ENCODE measurements at regions not wholly inside any gene's neighbourhood (a gene's known extent, or its start where the extent isn't known, plus 50 kb on each side); places are given as distances from the start of the nearest gene placed in this dataset.

DNA sequence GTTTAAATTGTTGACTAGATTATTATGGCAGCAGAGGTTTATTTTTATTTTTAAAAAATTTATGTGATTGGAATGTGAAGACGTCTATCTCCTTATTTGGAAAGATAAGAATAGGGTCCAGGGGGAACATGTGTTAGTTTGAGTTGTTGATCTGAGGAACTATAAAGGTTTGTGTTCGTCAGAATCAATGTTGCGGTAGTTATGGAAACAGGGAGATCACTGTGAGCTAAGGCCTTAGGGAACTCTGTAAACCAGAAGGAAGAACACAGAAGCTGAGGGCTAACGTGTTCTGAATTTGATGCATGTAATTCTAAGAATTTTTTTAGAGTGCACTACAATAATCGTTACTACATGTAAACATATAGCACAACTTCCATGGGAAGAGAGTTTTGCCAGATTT is 168.5 kb upstream of the ZSWIM2 start:
- H3K4me3 ChIP-seq (ENCODE audit: low read depth, low read length) = no peak overlapping the region
- no peaks in the 10 kb centered on the region for H3K4me1 ChIP-seq (ENCODE audit: control insufficient read depth, insufficient read depth, low read length)
- H3K9me3 ChIP-seq (ENCODE audit: control insufficient read depth, insufficient read depth, low read depth, low read length) = no peaks in the 10 kb centered on the region
- H3K9ac ChIP-seq (ENCODE audit: low read length) = no peak overlapping the region
- no peak overlapping the region for H3K27ac ChIP-seq (ENCODE audit: low read depth, low read length)
- H3K36me3 ChIP-seq (ENCODE audit: control insufficient read depth, insufficient read depth, low read length) = no peaks in the 10 kb centered on the region
- no peaks in the 10 kb centered on the region for H3K27me3 ChIP-seq (ENCODE audit: control insufficient read depth, insufficient read depth, low read length)

DNA sequence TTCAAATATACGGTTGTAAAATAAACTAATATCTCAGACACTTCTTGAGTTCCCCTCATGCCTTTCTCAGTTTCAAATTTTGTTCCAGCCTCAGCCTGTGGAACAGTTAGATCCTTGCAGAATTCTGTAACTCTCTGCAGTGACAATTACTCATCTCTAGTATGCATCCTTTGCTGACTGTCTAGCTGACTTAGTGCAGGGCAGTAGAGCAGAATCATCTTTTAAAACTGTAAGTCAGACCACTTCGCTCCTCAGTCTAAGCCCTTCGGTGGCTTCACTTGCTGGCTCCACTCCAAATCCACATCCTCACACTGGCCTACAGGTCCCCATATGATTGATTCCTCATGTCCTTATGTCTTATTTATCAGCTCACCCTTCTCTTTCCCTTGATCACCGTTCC is 164.1 kb upstream of the ZSWIM2 start:
- Histone ChIP-seq H3K4me1 (ENCODE audit: control insufficient read depth, insufficient read depth, low read length) (no peaks in the 10 kb centered on the region), H3K36me3 (ENCODE audit: control insufficient read depth, insufficient read depth, low read length) (no peaks in the 10 kb centered on the region), H3K9ac (ENCODE audit: low read length) (no peak overlapping the region), H3K27ac (ENCODE audit: low read depth, low read length) (no peak overlapping the region), H3K27me3 (ENCODE audit: control insufficient read depth, insufficient read depth, low read length) (no peaks in the 10 kb centered on the region), H3K9me3 (ENCODE audit: control insufficient read depth, insufficient read depth, low read depth, low read length) (no peaks in the 10 kb centered on the region), H3K4me3 (ENCODE audit: low read depth, low read length) (no peak overlapping the region)

DNA sequence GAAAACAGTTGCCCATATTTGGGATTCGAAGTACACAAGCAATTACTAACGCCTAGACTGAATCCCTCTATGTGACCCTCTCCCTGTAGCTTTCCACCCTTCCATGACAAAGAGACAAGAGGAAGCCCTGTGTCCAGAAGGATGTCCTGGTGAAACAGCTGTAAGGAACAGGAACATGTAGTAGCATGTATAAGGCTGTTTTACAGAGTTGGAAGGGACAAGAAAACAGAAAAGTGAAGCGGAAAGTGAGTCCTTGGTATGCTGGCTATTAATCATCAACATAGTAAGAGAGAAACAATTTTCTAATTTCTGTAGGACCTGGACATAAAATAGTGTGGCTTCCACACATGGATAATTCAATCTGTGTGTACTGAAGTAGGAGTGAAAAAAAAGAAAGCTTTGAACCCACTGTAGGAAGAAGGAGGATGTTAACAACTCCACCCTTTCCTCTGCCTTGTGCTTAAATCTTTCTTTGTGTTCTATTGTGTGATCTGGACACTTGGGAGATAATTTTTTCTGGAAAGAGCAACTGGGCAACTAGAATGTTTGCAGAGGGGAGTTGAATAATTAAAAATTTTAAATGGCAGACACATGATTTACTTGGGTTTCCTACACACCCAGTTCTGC is 162.3 kb upstream of the ZSWIM2 start:
- Histone ChIP-seq H3K9ac (ENCODE audit: low read length) (no peak overlapping the region), H3K4me3 (ENCODE audit: low read depth, low read length) (no peak overlapping the region), H3K4me1 (ENCODE audit: control insufficient read depth, insufficient read depth, low read length) (no peaks in the 10 kb centered on the region), H3K9me3 (ENCODE audit: control insufficient read depth, insufficient read depth, low read depth, low read length) (no peaks in the 10 kb centered on the region), H3K27me3 (ENCODE audit: control insufficient read depth, insufficient read depth, low read length) (no peaks in the 10 kb centered on the region), H3K27ac (ENCODE audit: low read depth, low read length) (no peak overlapping the region), H3K36me3 (ENCODE audit: control insufficient read depth, insufficient read depth, low read length) (no peaks in the 10 kb centered on the region)

DNA sequence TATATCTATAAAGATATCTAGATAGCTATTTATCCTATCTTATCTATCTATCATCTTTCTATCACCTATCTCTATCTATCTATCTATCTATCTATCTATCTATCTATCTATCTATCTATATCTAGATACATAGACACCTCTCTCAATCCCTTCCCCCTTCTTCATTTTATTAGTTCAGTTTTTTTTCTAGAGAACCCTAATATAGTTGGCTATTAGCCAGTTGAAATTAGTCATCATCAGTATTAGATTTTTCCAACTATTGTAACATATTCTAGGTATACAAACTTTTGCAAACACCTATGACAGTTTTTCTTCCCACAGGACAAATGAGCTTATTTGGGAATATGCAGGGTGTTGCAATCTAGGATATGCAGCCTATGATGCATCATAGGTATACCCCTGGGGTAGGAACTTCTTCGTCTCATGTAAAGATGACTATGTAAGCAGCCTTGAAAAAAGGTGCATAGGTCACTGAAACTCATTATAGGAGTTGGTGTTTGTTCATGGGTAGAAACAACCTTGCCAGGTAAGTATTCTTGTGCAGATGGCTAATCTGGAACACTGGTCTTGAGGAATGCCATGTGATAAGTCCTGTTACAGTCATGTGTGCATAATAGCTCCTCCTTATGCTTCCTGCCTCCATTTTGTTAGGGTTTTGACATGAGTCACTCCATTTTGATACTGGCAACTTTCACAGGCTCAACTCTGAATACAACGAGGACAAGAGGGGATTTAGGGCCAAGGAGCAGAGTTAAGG is 160.7 kb upstream of the ZSWIM2 start:
- H3K27me3 ChIP-seq (ENCODE audit: control insufficient read depth, insufficient read depth, low read length) = no peaks in the 10 kb centered on the region
- H3K4me3 ChIP-seq (ENCODE audit: low read depth, low read length) = no peak overlapping the region
- no peak overlapping the region for H3K9ac ChIP-seq (ENCODE audit: low read length)
- H3K4me1 ChIP-seq (ENCODE audit: control insufficient read depth, insufficient read depth, low read length) = no peaks in the 10 kb centered on the region
- H3K36me3 ChIP-seq (ENCODE audit: control insufficient read depth, insufficient read depth, low read length) = no peaks in the 10 kb centered on the region
- H3K9me3 ChIP-seq (ENCODE audit: control insufficient read depth, insufficient read depth, low read depth, low read length) = no peaks in the 10 kb centered on the region
- H3K27ac ChIP-seq (ENCODE audit: low read depth, low read length) = no peak overlapping the region

- H3K27ac ChIP-seq (ENCODE audit: low read depth, low read length) = no peak overlapping the region
- H3K9me3 ChIP-seq (ENCODE audit: control insufficient read depth, insufficient read depth, low read depth, low read length) = no peaks in the 10 kb centered on the region
- H3K4me1 ChIP-seq (ENCODE audit: control insufficient read depth, insufficient read depth, low read length) = no peaks in the 10 kb centered on the region
- no peak overlapping the region for H3K4me3 ChIP-seq (ENCODE audit: low read depth, low read length)
- no peak overlapping the region for H3K9ac ChIP-seq (ENCODE audit: low read length)
- no peaks in the 10 kb centered on the region for H3K36me3 ChIP-seq (ENCODE audit: control insufficient read depth, insufficient read depth, low read length)
- no peaks in the 10 kb centered on the region for H3K27me3 ChIP-seq (ENCODE audit: control insufficient read depth, insufficient read depth, low read length)
Measured at GRCh38 chr2:187008111-187008510, 159.1 kb upstream of the ZSWIM2 start.

- no peak overlapping the region for H3K27ac ChIP-seq (ENCODE audit: low read depth, low read length)
- no peaks in the 10 kb centered on the region for H3K4me1 ChIP-seq (ENCODE audit: control insufficient read depth, insufficient read depth, low read length)
- no peak overlapping the region for H3K4me3 ChIP-seq (ENCODE audit: low read depth, low read length)
- no peaks in the 10 kb centered on the region for H3K36me3 ChIP-seq (ENCODE audit: control insufficient read depth, insufficient read depth, low read length)
- H3K27me3 ChIP-seq (ENCODE audit: control insufficient read depth, insufficient read depth, low read length) = no peaks in the 10 kb centered on the region
- H3K9me3 ChIP-seq (ENCODE audit: control insufficient read depth, insufficient read depth, low read depth, low read length) = no peaks in the 10 kb centered on the region
- no peak overlapping the region for H3K9ac ChIP-seq (ENCODE audit: low read length)
Measured at GRCh38 chr2:187003611-187004010, 154.6 kb upstream of the ZSWIM2 start.

DNA sequence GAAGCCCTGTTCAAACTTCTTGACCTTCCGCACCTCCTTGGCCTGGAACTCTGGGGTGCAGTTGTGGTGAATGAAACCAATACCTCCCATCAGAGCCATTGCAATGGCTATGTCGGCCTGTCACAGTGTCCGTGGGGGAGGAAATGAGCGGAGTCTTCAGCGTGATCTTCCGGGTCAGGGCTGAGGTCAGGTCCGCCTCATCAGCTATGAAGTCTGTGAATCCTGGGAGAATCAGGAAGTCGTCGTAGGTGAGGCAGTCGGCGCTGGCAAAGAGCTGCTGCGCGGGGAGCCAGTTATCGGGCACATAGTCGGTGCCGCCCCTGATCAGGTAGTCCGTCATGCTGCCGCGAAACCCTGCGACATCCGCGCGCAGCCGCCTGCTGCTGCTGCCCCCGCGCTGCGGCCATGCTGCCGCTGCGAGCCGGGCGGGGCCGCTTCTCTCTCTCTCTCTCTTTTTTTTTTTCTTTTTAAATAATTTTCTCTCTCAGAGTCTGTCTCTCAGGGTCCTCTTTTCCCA is 154.1 kb upstream of the ZSWIM2 start:
- H3K27me3 ChIP-seq (ENCODE audit: control insufficient read depth, insufficient read depth, low read length) = no peaks in the 10 kb centered on the region
- H3K4me3 ChIP-seq (ENCODE audit: low read depth, low read length) = no peak overlapping the region
- H3K27ac ChIP-seq (ENCODE audit: low read depth, low read length) = no peak overlapping the region
- no peaks in the 10 kb centered on the region for H3K9me3 ChIP-seq (ENCODE audit: control insufficient read depth, insufficient read depth, low read depth, low read length)
- H3K36me3 ChIP-seq (ENCODE audit: control insufficient read depth, insufficient read depth, low read length) = no peaks in the 10 kb centered on the region
- no peak overlapping the region for H3K9ac ChIP-seq (ENCODE audit: low read length)
- no peaks in the 10 kb centered on the region for H3K4me1 ChIP-seq (ENCODE audit: control insufficient read depth, insufficient read depth, low read length)

- Histone ChIP-seq H3K36me3 (ENCODE audit: control insufficient read depth, insufficient read depth, low read length) (no peaks in the 10 kb centered on the region), H3K4me1 (ENCODE audit: control insufficient read depth, insufficient read depth, low read length) (no peaks in the 10 kb centered on the region), H3K27me3 (ENCODE audit: control insufficient read depth, insufficient read depth, low read length) (no peaks in the 10 kb centered on the region), H3K9me3 (ENCODE audit: control insufficient read depth, insufficient read depth, low read depth, low read length) (no peaks in the 10 kb centered on the region), H3K9ac (ENCODE audit: low read length) (no peak overlapping the region), H3K4me3 (ENCODE audit: low read depth, low read length) (no peak overlapping the region), H3K27ac (ENCODE audit: low read depth, low read length) (no peak overlapping the region)
Measured at GRCh38 chr2:187002242-187002641, 153.3 kb upstream of the ZSWIM2 start.

DNA sequence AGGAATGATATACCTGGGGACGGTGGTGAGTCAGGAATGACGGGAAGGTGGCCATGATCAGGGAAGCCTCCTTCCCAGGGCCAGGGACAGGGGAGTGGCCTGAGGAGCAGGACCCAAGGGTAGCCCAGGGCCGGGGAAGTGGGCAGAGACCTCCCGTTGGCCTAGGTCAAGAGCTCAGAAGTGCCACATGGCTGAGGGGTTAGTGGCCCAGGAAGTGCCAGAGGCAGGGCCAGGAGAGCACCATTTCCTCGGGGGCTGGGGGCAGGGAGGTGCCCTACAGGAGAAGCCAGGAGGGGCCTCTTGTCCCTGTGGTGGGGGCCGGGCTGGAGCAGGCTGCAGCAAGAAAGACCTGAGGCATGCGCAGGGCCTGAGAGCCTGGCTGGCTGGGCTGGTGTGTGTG is 152.3 kb upstream of the ZSWIM2 start:
- H3K27ac ChIP-seq (ENCODE audit: low read depth, low read length) = no peak overlapping the region
- no peaks in the 10 kb centered on the region for H3K9me3 ChIP-seq (ENCODE audit: control insufficient read depth, insufficient read depth, low read depth, low read length)
- H3K4me3 ChIP-seq (ENCODE audit: low read depth, low read length) = no peak overlapping the region
- H3K4me1 ChIP-seq (ENCODE audit: control insufficient read depth, insufficient read depth, low read length) = no peaks in the 10 kb centered on the region
- H3K36me3 ChIP-seq (ENCODE audit: control insufficient read depth, insufficient read depth, low read length) = no peaks in the 10 kb centered on the region
- no peaks in the 10 kb centered on the region for H3K27me3 ChIP-seq (ENCODE audit: control insufficient read depth, insufficient read depth, low read length)
- H3K9ac ChIP-seq (ENCODE audit: low read length) = no peak overlapping the region

- no peaks in the 10 kb centered on the region for H3K4me1 ChIP-seq (ENCODE audit: control insufficient read depth, insufficient read depth, low read length)
- no peak overlapping the region for H3K9ac ChIP-seq (ENCODE audit: low read length)
- no peaks in the 10 kb centered on the region for H3K36me3 ChIP-seq (ENCODE audit: control insufficient read depth, insufficient read depth, low read length)
- no peaks in the 10 kb centered on the region for H3K9me3 ChIP-seq (ENCODE audit: control insufficient read depth, insufficient read depth, low read depth, low read length)
- H3K27me3 ChIP-seq (ENCODE audit: control insufficient read depth, insufficient read depth, low read length) = no peaks in the 10 kb centered on the region
- H3K4me3 ChIP-seq (ENCODE audit: low read depth, low read length) = no peak overlapping the region
- no peak overlapping the region for H3K27ac ChIP-seq (ENCODE audit: low read depth, low read length)
Measured at GRCh38 chr2:186995092-186995491, 146.1 kb upstream of the ZSWIM2 start.

DNA sequence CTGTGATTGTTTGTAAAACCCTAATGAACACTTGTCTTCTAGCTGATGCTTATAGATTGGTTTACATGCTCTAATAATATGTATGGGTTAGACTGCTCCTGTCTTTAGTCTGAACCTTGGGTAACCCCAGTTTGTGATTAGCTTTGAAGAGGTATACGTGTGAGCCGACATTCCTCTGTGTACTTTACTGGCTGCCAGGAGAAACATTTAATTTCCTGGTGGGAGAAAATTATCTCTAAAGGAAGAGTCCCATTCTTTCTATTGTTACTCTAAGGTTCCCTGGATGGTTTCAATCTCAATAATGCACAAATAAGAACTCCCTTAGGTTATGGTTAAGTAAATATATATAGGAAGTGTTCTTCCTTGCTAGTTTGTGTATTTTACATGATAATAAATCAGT is 143.6 kb upstream of the ZSWIM2 start:
- Histone ChIP-seq H3K36me3 (ENCODE audit: control insufficient read depth, insufficient read depth, low read length) (no peaks in the 10 kb centered on the region), H3K4me3 (ENCODE audit: low read depth, low read length) (no peak overlapping the region), H3K4me1 (ENCODE audit: control insufficient read depth, insufficient read depth, low read length) (no peaks in the 10 kb centered on the region), H3K27me3 (ENCODE audit: control insufficient read depth, insufficient read depth, low read length) (no peaks in the 10 kb centered on the region), H3K9ac (ENCODE audit: low read length) (no peak overlapping the region), H3K9me3 (ENCODE audit: control insufficient read depth, insufficient read depth, low read depth, low read length) (no peaks in the 10 kb centered on the region), H3K27ac (ENCODE audit: low read depth, low read length) (no peak overlapping the region)
